Ascending aorta (tissue), 2 donors: ENCODE measurements at regions not wholly inside any gene's neighbourhood (a gene's known extent, or its start where the extent isn't known, plus 50 kb on each side); places are given as distances from the start of the nearest gene placed in this dataset.

Experiments used
- DNase-seq, 2 donors: peaks; one replicate each; pipeline ENCODE4 v3.0.0-alpha.2; 2019; ENCODE audit warnings: low spot score in 2 of 2
- H3K27ac ChIP-seq, 2 donors: fragments of 200-600 bp; sonication (generic); one replicate each; pipeline ENCODE4 v1.5.1; 2016 to 2017; ENCODE audit warnings: mild to moderate bottlenecking in 1 of 2
- H3K27me3 ChIP-seq: fragments of 200-600 bp; sonication (generic); one replicate; pipeline ENCODE4 v1.5.1; 2017
- H3K36me3 ChIP-seq, 2 donors: fragments of 200-600 bp; sonication (generic); one replicate each; pipeline ENCODE4 v1.5.1; 2016
- H3K4me1 ChIP-seq, 2 donors: fragments of 200-600 bp; sonication (generic); one replicate each; pipeline ENCODE4 v1.5.1; 2016 to 2017; ENCODE audit warnings: mild to moderate bottlenecking in 1 of 2
- H3K4me3 ChIP-seq, 2 donors: fragments of 200-600 bp; sonication (generic); one replicate each; pipeline ENCODE4 v1.5.1; 2016 to 2017; ENCODE audit warnings: mild to moderate bottlenecking in 1 of 2
- H3K9me3 ChIP-seq, 2 donors: fragments of 200-600 bp; sonication (generic); one replicate each; pipeline ENCODE4 v1.5.1; 2016
- CTCF ChIP-seq, 3 experiments: fragments of 200-600 bp in 2 of 3; fragments of 450-650 bp in 1 of 3; sonication (generic) in 2 of 3; IDR thresholded peaks; one replicate each; pipeline ENCODE4 v1.5.1; 2016 to 2019; ENCODE audit warnings: antibody characterized with exemption in 3 of 3, mild to moderate bottlenecking in 1 of 3, moderate library complexity in 1 of 3
- intact Hi-C: fragments of 100-400 bp; cut with DNase I; formaldehyde crosslinking; loops from one replicate; pipeline ENCODE4 v1.15.1; 2023

DNA sequence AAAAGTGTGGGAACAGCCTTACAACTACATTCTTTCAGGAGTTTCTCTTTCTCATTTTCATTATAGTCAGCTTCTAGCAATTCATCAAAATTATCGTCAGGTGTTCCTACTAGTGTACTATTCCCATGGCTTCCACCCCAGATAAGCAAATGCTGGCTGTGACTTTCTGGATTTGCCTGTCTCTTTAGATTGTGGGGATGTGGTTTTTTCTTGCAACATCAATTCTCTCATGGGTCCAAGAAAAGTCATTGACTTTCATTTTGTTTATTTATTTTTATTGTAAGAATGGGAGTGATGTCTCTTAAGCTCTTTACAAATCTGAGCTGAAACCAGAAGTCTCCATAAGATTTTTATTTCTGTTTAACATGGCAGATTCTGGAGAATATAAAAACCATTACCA lies 349.7 kb upstream of the SEMA3C start:
- no peak for TF ChIP-seq CTCF (IDR thresholded peaks at IDR 0.05)
- DNase-seq = no peak
- Histone ChIP-seq H3K4me1 (no peaks in the 10 kb centered on the region), H3K9me3 (no peaks in the 10 kb centered on the region), H3K36me3 (no peaks in the 10 kb centered on the region), H3K27me3 (no peaks in the 10 kb centered on the region), H3K27ac (no peak overlapping the region), H3K4me3 (no peak overlapping the region)
- intact Hi-C loops = no loop called here

- no peak overlapping the region for H3K4me3 ChIP-seq
- no peak for DNase-seq
- no peaks in the 10 kb centered on the region for H3K9me3 ChIP-seq
- no peaks in the 10 kb centered on the region for H3K36me3 ChIP-seq
- H3K4me1 ChIP-seq = no peaks in the 10 kb centered on the region
- H3K27me3 ChIP-seq = no peaks in the 10 kb centered on the region
- H3K27ac ChIP-seq = no peak overlapping the region
- no peak for TF ChIP-seq CTCF (IDR thresholded peaks at IDR 0.05)
- intact Hi-C loops = no loop called here
Observed at GRCh38 chr7:81267508-81267907, 348.7 kb upstream of the SEMA3C start.

DNA sequence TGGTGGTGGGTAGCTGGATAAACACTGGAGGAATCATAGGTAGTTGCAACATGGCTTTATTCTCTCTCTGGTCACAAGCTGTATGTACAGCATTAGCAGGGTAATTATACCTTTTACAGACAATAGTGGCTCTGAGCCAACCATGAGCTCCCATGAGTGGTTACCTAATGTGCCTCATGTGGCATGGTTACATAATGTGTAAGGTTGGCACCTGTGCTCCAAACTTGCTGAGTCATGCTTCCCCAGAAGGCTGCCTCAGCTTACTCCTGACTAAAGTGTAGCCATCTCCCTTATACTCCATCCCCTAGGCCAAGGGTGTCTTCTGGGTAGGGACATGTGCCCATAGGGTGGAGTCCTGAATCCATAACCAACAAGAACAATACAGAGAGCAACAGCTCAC lies 345.3 kb upstream of the SEMA3C start:
- no peak overlapping the region for H3K4me3 ChIP-seq
- intact Hi-C loops = no loop called here
- no peaks in the 10 kb centered on the region for H3K27me3 ChIP-seq
- no peak for TF ChIP-seq CTCF (IDR thresholded peaks at IDR 0.05)
- no peaks in the 10 kb centered on the region for H3K9me3 ChIP-seq
- H3K36me3 ChIP-seq = no peaks in the 10 kb centered on the region
- H3K4me1 ChIP-seq = no peaks in the 10 kb centered on the region
- H3K27ac ChIP-seq = no peak overlapping the region
- no peak for DNase-seq

GRCh38 chr7:81260152-81260551 lies 341.3 kb upstream of the SEMA3C start:
- intact Hi-C loops = no loop called here
- no peak for DNase-seq
- H3K9me3 ChIP-seq = no peaks in the 10 kb centered on the region
- H3K4me1 ChIP-seq = no peaks in the 10 kb centered on the region
- TF ChIP-seq CTCF (IDR thresholded peaks at IDR 0.05) = no peak
- H3K27ac ChIP-seq = no peak overlapping the region
- no peak overlapping the region for H3K4me3 ChIP-seq
- no peaks in the 10 kb centered on the region for H3K27me3 ChIP-seq
- no peaks in the 10 kb centered on the region for H3K36me3 ChIP-seq

- intact Hi-C loops = loop anchor here (2.0 kb wide), 1 partner anchor 558 kb away; no protein-coding TSS in a partner anchor
Observed at GRCh38 chr7:81256991-81257390, 338.1 kb upstream of the SEMA3C start.

More at GRCh38 chr7:81256991-81257390, 338.1 kb upstream of the SEMA3C start:
- H3K4me3 ChIP-seq = no peak overlapping the region
- no peak overlapping the region for H3K27ac ChIP-seq
- TF ChIP-seq CTCF (IDR thresholded peaks at IDR 0.05) = peak in 2 of 3 experiments; percentile 7 to 40
- H3K36me3 ChIP-seq = no peaks in the 10 kb centered on the region
- H3K9me3 ChIP-seq = no peaks in the 10 kb centered on the region
- no peak for DNase-seq
- no peaks in the 10 kb centered on the region for H3K4me1 ChIP-seq
- H3K27me3 ChIP-seq = no peaks in the 10 kb centered on the region
